NCI-H2029 (cell line): ENCODE measurements at regions not wholly inside any gene's neighbourhood (a gene's known extent, or its start where the extent isn't known, plus 50 kb on each side); places are given as distances from the start of the nearest gene placed in this dataset.

Source experiments
- DNase-seq: peaks from one replicate; lab custom pipeline; 2025; lab: John Stamatoyannopoulos, UW

- DNase-seq, result no peak
Observed at GRCh38 chr2:129767346-129768035, 212.0 kb upstream of the RAB6C start.

GRCh38 chr2:129768036-129768386, 211.5 kb upstream of the RAB6C start:
- no peak for DNase-seq

- no peak for DNase-seq
Observed at GRCh38 chr2:129768485-129769184, 210.8 kb upstream of the RAB6C start.

GRCh38 chr2:129769185-129769991, 210.1 kb upstream of the RAB6C start:
- no peak for DNase-seq

- DNase-seq, result no peak
Observed at GRCh38 chr2:129771418-129772189, 207.9 kb upstream of the RAB6C start.

GRCh38 chr2:129772190-129772579, 207.3 kb upstream of the RAB6C start:
- DNase-seq, result no peak

GRCh38 chr2:129775952-129776653, 203.4 kb upstream of the RAB6C start:
- DNase-seq, result no peak

GRCh38 chr2:129777146-129777545, 202.3 kb upstream of the RAB6C start:
- no peak for DNase-seq

- no peak for DNase-seq
Observed at GRCh38 chr2:129777762-129778583, 201.5 kb upstream of the RAB6C start.

GRCh38 chr2:129778584-129778877, 200.9 kb upstream of the RAB6C start:
- no peak for DNase-seq

- DNase-seq, result no peak
Observed at GRCh38 chr2:129779783-129780182, 199.7 kb upstream of the RAB6C start.

- no peak for DNase-seq
Observed at GRCh38 chr2:129780316-129781270, 198.9 kb upstream of the RAB6C start.

- DNase-seq, result no peak
Observed at GRCh38 chr2:129781749-129782632, 197.5 kb upstream of the RAB6C start.

GRCh38 chr2:129782633-129782990, 196.9 kb upstream of the RAB6C start:
- no peak for DNase-seq

GRCh38 chr2:129784486-129784885, 195.0 kb upstream of the RAB6C start:
- no peak for DNase-seq

GRCh38 chr2:129791712-129792111, 187.8 kb upstream of the RAB6C start:
- DNase-seq, result no peak

GRCh38 chr2:129793431-129793902, 186.0 kb upstream of the RAB6C start:
- no peak for DNase-seq

- no peak for DNase-seq
Observed at GRCh38 chr2:129794116-129794515, 185.3 kb upstream of the RAB6C start.

- DNase-seq, result no peak
Observed at GRCh38 chr2:129794540-129794939, 184.9 kb upstream of the RAB6C start.
